GM12865 (cell line): ENCODE measurements at regions not wholly inside any gene's neighbourhood (a gene's known extent, or its start where the extent isn't known, plus 50 kb on each side); places are given as distances from the start of the nearest gene placed in this dataset.

Experiments used
- DNase-seq: peaks from one replicate; pipeline ENCODE4 v3.0.0; 2010; ENCODE audit warnings: low read depth
- H3K4me3 ChIP-seq: 2 replicates; pipeline ENCODE4 v1.5.1; 2011; ENCODE audit warnings: mild to moderate bottlenecking, low read depth, low read length, control low read depth
- TF ChIP-seq, protein P1 (sequence below): IDR thresholded peaks from 2 replicates; pipeline ENCODE4 v1.5.1; 2011; ENCODE audit warnings: low read length, control low read depth, low read depth, inconsistent platforms; ENCODE audit not compliant: insufficient read depth; ENCODE audit errors: missing control alignments

DNA sequence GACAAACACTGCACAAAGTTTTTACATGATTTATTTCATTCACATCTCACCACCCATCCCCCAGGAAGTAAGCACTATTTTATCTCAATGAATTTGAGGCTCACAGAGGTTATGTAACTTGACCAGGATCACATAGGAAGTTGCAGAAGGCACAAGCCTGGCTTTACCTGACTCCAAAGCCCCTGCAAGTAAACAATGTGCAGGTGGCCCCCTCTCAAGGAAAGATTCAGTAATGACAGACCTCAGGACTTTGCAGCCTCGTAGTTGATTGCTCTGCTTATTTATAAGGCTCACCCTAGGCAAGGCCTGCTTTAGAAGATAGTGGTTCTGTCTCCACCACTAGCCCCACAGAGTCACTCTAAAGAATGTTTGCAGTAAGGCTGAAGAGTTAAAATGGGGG, 79.8 kb upstream of the MDFIC2 start:
- TF ChIP-seq, protein P1, sequence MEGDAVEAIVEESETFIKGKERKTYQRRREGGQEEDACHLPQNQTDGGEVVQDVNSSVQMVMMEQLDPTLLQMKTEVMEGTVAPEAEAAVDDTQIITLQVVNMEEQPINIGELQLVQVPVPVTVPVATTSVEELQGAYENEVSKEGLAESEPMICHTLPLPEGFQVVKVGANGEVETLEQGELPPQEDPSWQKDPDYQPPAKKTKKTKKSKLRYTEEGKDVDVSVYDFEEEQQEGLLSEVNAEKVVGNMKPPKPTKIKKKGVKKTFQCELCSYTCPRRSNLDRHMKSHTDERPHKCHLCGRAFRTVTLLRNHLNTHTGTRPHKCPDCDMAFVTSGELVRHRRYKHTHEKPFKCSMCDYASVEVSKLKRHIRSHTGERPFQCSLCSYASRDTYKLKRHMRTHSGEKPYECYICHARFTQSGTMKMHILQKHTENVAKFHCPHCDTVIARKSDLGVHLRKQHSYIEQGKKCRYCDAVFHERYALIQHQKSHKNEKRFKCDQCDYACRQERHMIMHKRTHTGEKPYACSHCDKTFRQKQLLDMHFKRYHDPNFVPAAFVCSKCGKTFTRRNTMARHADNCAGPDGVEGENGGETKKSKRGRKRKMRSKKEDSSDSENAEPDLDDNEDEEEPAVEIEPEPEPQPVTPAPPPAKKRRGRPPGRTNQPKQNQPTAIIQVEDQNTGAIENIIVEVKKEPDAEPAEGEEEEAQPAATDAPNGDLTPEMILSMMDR: no peak
- DNase-seq: no peak
- H3K4me3 ChIP-seq: no peak overlapping the region

DNA sequence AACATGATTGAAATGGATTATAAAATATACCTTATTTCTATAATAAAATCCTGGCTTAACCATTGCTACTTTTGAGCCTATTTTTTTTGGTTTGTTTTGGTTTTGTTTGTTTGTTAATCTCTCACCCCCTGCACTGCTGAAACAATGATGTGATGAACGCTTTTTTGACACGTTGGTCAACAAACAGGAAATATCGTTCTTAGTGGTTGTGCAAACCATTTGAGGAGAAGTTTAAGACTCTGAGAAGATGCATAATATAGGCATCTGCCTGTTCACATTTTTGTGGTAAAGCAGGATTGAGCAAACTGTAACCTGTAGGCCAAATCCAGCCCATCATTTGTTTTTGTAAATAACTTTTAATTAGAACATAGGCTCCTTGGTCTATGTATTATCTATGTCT, 75.5 kb upstream of the MDFIC2 start:
- H3K4me3 ChIP-seq: no peak overlapping the region
- DNase-seq: no peak
- TF ChIP-seq, protein P1: no peak

DNA sequence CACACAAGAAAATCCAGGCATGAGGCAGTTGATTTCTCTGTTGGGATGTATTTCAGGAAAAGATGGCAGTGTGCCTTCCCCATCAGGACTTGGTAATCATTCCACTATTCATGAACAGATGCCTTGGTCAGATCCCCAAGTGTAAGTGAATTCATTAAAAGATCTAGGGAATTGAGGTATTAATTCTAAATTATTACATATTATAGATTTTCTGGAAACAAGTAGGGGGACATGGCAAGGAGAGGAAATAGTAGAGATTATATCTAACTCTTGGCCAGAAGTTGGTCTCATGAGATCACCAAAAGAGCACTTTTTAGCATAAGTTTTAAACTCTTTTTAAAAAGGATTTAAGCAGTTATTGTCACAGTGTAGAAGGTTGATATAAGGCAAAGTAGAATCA, 74.4 kb upstream of the MDFIC2 start:
- DNase-seq: no peak
- TF ChIP-seq, protein P1: no peak
- no peak overlapping the region for H3K4me3 ChIP-seq

DNA sequence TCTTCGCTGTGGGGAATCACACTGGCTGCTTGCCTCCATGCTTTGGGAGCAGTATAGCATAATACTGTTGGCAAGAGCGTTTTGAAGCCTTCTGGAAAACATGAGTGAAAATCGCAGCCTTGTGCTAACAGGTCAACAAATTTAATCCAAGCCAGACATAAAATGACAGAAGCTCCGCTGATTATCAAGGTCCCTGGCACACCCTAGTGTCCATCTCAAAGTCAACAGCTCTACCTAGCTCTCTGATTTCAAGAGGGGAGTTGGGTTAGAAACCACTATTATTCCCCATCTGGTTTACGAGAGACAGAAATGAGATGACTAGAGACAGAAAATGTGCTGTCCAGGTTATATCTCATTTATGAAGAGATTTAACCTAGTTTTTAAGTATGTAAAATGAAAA, 73.6 kb upstream of the MDFIC2 start:
- no peak for DNase-seq
- TF ChIP-seq, protein P1: no peak
- no peak overlapping the region for H3K4me3 ChIP-seq

DNA sequence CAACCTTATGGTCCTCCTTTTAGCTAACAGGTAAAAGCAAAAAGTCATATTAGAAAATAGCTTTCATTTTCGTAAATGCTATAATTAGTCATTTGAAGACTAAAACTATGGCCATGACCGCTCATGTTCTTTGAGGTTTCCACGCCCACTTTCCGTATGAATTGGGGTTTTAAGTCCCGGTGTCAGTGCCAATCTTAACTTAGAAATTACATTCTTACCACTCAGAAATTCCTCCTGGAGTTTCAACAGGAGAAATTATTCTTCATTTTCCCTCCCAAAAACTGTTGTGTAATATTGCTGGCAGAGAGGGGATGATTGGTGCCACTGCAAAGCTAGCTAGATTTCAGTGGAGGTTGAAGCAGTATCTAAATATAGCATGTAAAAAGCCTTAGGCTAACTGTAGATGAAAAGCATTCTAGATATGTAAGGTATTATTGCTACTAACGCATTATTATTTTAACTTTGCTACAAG, 71.0 kb upstream of the MDFIC2 start:
- H3K4me3 ChIP-seq: peak overlapping the region; percentile 15; the same call in 1 of the 2 replicates
- peak; percentile 82 for DNase-seq
- TF ChIP-seq, protein P1: no peak

DNA sequence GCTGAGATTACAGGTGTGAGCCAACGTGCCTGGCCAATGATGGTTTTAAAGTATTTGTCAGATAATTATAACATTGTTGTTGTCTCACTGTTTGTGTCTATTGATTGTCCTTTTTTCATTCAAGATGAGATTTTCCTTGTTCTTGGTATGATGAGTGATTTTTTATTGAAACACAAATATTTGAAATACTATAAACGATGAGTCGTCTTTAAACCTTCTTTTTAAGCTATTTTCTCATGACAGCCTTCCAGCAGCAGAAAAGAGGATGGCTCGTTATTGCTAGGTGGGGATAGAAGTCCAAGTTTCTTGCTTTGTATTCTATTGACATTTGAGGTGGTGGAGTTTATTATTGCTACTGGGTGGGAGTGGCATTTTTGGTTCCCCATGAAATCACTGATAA, 61.7 kb upstream of the MDFIC2 start:
- TF ChIP-seq, protein P1: no peak

More for the DNA sequence above, 61.7 kb upstream of the MDFIC2 start:
- DNase-seq: no peak
- H3K4me3 ChIP-seq: no peak overlapping the region
